A549 (cell line): ENCODE measurements at regions not wholly inside any gene's neighbourhood (a gene's known extent, or its start where the extent isn't known, plus 50 kb on each side); places are given as distances from the start of the nearest gene placed in this dataset.

ENCODE experiments used
- ATAC-seq, 2 experiments: fragments of 200-7000 bp in 1 of 2; fragments of >200 bp in 1 of 2; cut with Nextera tagmentation in 1 of 2; cut with Tn5 transposase in 1 of 2; 3 replicates each; pipeline versions ENCODE4 v1.8.0 to v1.9.1; 2018 to 2020; ENCODE audit warnings: mild to moderate bottlenecking in 1 of 2, moderate library complexity in 1 of 2
- CTCF ChIA-PET: fragments of 300-600 bp; sonication (Branson Sonifier 250); formaldehyde crosslinking; extraction: SDS; loops from one replicate; lab custom pipeline; 2021; ENCODE audit warnings: antibody characterized with exemption, inconsistent platforms; lab: Yijun Ruan, JAX
- POLR2A ChIA-PET: fragments of 350-600 bp; formaldehyde crosslinking; extraction: SDS; loops from one replicate; lab custom pipeline; 2021; ENCODE audit warnings: antibody characterized with exemption, inconsistent platforms; lab: Yijun Ruan, JAX
- DNase-seq, 2 experiments: peaks; one replicate each; pipeline versions ENCODE4 v3.0.0 to v3.0.0-alpha.2; 2011 to 2016; ENCODE audit warnings: low read depth in 1 of 2, low spot score in 1 of 2
- FAIRE-seq: peaks from 2 replicates; lab custom pipeline; 2011; peaks lifted over from hg19 to GRCh38; lab: Jason Lieb, UNC
- H3K27ac ChIP-seq, 2 experiments: fragments of >200 bp; sonication (Bioruptor Twin); formaldehyde crosslinking; 3 replicates each; pipeline ENCODE4 v1.5.1; 2016 to 2017
- H3K4me1 ChIP-seq: fragments of >200 bp; sonication (Bioruptor Twin); formaldehyde crosslinking; 3 replicates; pipeline ENCODE4 v1.6.1; 2016
- H3K4me2 ChIP-seq: fragments of >200 bp; sonication (Bioruptor Twin); formaldehyde crosslinking; 3 replicates; pipeline ENCODE4 v1.6.1; 2016
- H3K4me3 ChIP-seq: fragments of >200 bp; sonication (Bioruptor Twin); formaldehyde crosslinking; 3 replicates; pipeline ENCODE4 v1.5.1; 2016
- H3K9me3 ChIP-seq: fragments of >200 bp; sonication (Bioruptor Twin); formaldehyde crosslinking; 3 replicates; pipeline ENCODE4 v1.6.1; 2016
- CBX8 ChIP-seq: fragments of 200-600 bp; sonication (generic); IDR thresholded peaks from 2 replicates; pipeline ENCODE4 v1.6.1; 2016
- CHD2 ChIP-seq: fragments of 150-350 bp; IDR thresholded peaks from 2 replicates; pipeline ENCODE4 v1.6.1; 2014; ENCODE audit warnings: low read length; ENCODE audit not compliant: partially characterized antibody
- CHD4 ChIP-seq: fragments of 200-600 bp; sonication (generic); IDR thresholded peaks from 2 replicates; pipeline ENCODE4 v1.6.1; 2016; ENCODE audit warnings: antibody characterized with exemption, mild to moderate bottlenecking, borderline replicate concordance
- EHMT2 ChIP-seq: fragments of 200-600 bp; sonication (generic); IDR thresholded peaks from 2 replicates; pipeline ENCODE4 v1.6.1; 2016; ENCODE audit warnings: antibody characterized with exemption, low read depth, mild to moderate bottlenecking, moderate library complexity
- FOSB ChIP-seq: fragments of 250-450 bp; sonication (Bioruptor Pico); IDR thresholded peaks from 2 replicates; pipeline ENCODE4 v1.5.0; 2020; ENCODE audit warnings: mild to moderate bottlenecking, moderate library complexity
- GATA3 ChIP-seq: IDR thresholded peaks from 2 replicates; pipeline ENCODE4 v1.6.1; 2012; ENCODE audit warnings: borderline replicate concordance
- HDAC2 ChIP-seq: fragments of 200-600 bp; sonication (generic); IDR thresholded peaks from 2 replicates; pipeline ENCODE4 v1.6.1; 2016
- KDM1A ChIP-seq: fragments of 200-600 bp; sonication (generic); IDR thresholded peaks from 2 replicates; pipeline ENCODE4 v1.6.1; 2016; ENCODE audit warnings: low read depth, mild to moderate bottlenecking
- MAFK ChIP-seq: fragments of 450-650 bp; IDR thresholded peaks from 2 replicates; pipeline ENCODE4 v1.6.1; 2014; ENCODE audit not compliant: partially characterized antibody
- MYC ChIP-seq: IDR thresholded peaks from 2 replicates; pipeline ENCODE4 v1.6.1; 2012; ENCODE audit warnings: mild to moderate bottlenecking, inconsistent platforms, low read length, improper control_type of control experiment, borderline replicate concordance
- POLR2AphosphoS2 ChIP-seq: conservative IDR thresholded peaks from 2 replicates; pipeline ENCODE4 v1.6.1; 2012; ENCODE audit warnings: low read length, improper control_type of control experiment, inconsistent platforms
- RARB ChIP-seq: fragments of 250-450 bp; sonication (Bioruptor Pico); IDR thresholded peaks from 2 replicates; pipeline ENCODE4 v1.8.0; 2021; ENCODE audit warnings: mild to moderate bottlenecking, moderate library complexity
- TFCP2L1 ChIP-seq: fragments of 250-450 bp; sonication (Bioruptor Pico); IDR thresholded peaks from 2 replicates; pipeline ENCODE4 v1.5.0; 2021; ENCODE audit warnings: mild to moderate bottlenecking
- ZFP36 ChIP-seq: fragments of 450-650 bp; IDR thresholded peaks from 2 replicates; pipeline ENCODE4 v1.6.1; 2014; ENCODE audit warnings: borderline replicate concordance; ENCODE audit not compliant: partially characterized antibody
- WGBS: methylation state at CpG from one replicate; pipeline ENCODE4 v1.1.6; 2017; ENCODE audit errors: missing lambda C conversion rate; 5-methylcytosine and 5-hydroxymethylcytosine counted together
- TF ChIP-seq, protein P1 (sequence below): fragments of 450-650 bp; IDR thresholded peaks from 2 replicates; pipeline ENCODE4 v1.6.1; 2014; ENCODE audit warnings: antibody characterized with exemption
- TF ChIP-seq, protein P2 (sequence below): fragments of 250-450 bp; sonication (Bioruptor Pico); IDR thresholded peaks from 2 replicates; pipeline ENCODE4 v1.5.0; 2020; ENCODE audit warnings: low read depth, mild to moderate bottlenecking, moderate library complexity
- TF ChIP-seq, protein P3 (sequence below): fragments of >200 bp; sonication (Bioruptor Twin); formaldehyde crosslinking; IDR thresholded peaks from 3 replicates; pipeline ENCODE4 v1.5.1; 2016
- TF ChIP-seq, protein P4 (sequence below): IDR thresholded peaks from 2 replicates; pipeline ENCODE4 v1.6.1; 2012
- TF ChIP-seq, protein P5 (sequence below): fragments of 150-350 bp; IDR thresholded peaks from 2 replicates; pipeline ENCODE4 v1.6.1; 2014; ENCODE audit warnings: low read depth, mild to moderate bottlenecking, low read length
- TF ChIP-seq, protein P6 (sequence below): fragments of 250-450 bp; sonication (Bioruptor Pico); IDR thresholded peaks from 2 replicates; pipeline ENCODE4 v1.5.0; 2021; ENCODE audit warnings: mild to moderate bottlenecking, moderate library complexity, borderline replicate concordance
- TF ChIP-seq, protein P7 (sequence below): fragments of >200 bp; sonication (Bioruptor Twin); formaldehyde crosslinking; IDR thresholded peaks from 2 replicates; pipeline ENCODE4 v1.6.1; 2016

DNA sequence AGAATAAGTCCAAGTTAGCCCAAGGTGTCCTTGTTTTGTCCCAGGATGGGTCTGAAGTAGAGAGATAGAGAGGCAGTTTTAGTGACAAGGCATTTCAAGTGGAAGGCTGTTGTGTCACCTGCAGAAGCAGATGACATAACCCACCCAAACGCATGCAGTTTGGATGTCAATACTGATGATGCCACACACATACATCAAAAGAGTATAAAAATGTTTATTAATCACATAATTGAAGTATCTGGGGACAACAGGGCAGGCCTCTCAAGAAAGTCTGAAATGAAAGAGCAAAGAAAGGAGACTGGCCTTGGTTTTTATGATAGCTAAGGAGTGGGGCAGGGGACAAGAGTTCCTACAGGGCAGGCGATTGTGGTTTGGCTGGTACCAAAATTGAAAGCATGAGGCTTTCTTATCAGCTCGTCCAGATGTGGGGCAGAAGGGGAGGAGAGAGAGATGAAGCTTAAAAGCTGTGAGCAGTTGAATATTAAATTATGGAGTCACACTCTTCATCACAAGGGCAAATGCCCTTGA is 78.4 kb upstream of the TSPAN8 start:
- TF ChIP-seq RARB (CRISPR knock-in tag) (no peak), MAFK (no peak), CBX8 (no peak), POLR2AphosphoS2 (no peak), GATA3 (no peak), CHD2 (no peak), TFCP2L1 (CRISPR knock-in tag) (no peak), HDAC2 (no peak), ZFP36 (no peak), FOSB (no peak), CHD4 (no peak), KDM1A (no peak)
- TF ChIP-seq, protein P1, sequence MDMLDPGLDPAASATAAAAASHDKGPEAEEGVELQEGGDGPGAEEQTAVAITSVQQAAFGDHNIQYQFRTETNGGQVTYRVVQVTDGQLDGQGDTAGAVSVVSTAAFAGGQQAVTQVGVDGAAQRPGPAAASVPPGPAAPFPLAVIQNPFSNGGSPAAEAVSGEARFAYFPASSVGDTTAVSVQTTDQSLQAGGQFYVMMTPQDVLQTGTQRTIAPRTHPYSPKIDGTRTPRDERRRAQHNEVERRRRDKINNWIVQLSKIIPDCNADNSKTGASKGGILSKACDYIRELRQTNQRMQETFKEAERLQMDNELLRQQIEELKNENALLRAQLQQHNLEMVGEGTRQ, result no peak
- TF ChIP-seq, protein P2, sequence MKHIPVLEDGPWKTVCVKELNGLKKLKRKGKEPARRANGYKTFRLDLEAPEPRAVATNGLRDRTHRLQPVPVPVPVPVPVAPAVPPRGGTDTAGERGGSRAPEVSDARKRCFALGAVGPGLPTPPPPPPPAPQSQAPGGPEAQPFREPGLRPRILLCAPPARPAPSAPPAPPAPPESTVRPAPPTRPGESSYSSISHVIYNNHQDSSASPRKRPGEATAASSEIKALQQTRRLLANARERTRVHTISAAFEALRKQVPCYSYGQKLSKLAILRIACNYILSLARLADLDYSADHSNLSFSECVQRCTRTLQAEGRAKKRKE (CRISPR knock-in tag), result no peak
- TF ChIP-seq, protein P3, sequence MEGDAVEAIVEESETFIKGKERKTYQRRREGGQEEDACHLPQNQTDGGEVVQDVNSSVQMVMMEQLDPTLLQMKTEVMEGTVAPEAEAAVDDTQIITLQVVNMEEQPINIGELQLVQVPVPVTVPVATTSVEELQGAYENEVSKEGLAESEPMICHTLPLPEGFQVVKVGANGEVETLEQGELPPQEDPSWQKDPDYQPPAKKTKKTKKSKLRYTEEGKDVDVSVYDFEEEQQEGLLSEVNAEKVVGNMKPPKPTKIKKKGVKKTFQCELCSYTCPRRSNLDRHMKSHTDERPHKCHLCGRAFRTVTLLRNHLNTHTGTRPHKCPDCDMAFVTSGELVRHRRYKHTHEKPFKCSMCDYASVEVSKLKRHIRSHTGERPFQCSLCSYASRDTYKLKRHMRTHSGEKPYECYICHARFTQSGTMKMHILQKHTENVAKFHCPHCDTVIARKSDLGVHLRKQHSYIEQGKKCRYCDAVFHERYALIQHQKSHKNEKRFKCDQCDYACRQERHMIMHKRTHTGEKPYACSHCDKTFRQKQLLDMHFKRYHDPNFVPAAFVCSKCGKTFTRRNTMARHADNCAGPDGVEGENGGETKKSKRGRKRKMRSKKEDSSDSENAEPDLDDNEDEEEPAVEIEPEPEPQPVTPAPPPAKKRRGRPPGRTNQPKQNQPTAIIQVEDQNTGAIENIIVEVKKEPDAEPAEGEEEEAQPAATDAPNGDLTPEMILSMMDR, result no peak
- TF ChIP-seq, protein P4, sequence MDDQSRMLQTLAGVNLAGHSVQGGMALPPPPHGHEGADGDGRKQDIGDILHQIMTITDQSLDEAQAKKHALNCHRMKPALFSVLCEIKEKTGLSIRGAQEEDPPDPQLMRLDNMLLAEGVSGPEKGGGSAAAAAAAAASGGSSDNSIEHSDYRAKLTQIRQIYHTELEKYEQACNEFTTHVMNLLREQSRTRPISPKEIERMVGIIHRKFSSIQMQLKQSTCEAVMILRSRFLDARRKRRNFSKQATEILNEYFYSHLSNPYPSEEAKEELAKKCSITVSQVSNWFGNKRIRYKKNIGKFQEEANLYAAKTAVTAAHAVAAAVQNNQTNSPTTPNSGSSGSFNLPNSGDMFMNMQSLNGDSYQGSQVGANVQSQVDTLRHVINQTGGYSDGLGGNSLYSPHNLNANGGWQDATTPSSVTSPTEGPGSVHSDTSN, result no peak
- no peak overlapping the region for H3K27ac ChIP-seq
- no peaks in the 10 kb centered on the region for H3K4me1 ChIP-seq
- ChIA-PET CTCF (no interaction called here), POLR2A (no interaction called here)
- no peaks in the 10 kb centered on the region for H3K9me3 ChIP-seq
- ATAC-seq (no peak), DNase-seq (no peak), FAIRE-seq (no peak)
- WGBS, result 1% methylated on average over 3 of the region's 3 CpGs
- no peak overlapping the region for H3K4me2 ChIP-seq
- no peak overlapping the region for H3K4me3 ChIP-seq

DNA sequence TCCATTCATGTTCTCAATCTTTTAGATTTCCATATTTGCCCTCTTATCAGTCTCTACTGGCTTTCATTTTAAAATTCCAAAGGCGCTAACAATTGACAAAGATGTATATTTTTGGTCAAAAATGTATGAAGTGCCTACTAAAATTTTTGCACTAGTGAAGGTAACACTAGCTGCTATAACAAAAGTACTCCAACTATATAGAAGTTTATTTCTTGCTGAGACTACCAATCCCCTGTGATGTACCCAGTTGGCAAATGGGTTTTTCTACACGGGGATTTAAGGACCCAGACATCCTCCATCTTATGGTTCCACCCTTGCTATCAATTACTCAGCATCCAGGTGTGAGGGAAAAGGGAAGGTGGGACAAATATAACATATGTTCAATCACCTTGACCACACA is 75.3 kb upstream of the TSPAN8 start:
- ChIA-PET CTCF (no interaction called here), POLR2A (no interaction called here)
- no peak overlapping the region for H3K27ac ChIP-seq
- H3K4me2 ChIP-seq, result no peak overlapping the region
- TF ChIP-seq EHMT2 (no peak), FOSB (no peak), TFCP2L1 (CRISPR knock-in tag) (no peak), CHD4 (no peak), MYC (no peak)
- TF ChIP-seq, protein P5, sequence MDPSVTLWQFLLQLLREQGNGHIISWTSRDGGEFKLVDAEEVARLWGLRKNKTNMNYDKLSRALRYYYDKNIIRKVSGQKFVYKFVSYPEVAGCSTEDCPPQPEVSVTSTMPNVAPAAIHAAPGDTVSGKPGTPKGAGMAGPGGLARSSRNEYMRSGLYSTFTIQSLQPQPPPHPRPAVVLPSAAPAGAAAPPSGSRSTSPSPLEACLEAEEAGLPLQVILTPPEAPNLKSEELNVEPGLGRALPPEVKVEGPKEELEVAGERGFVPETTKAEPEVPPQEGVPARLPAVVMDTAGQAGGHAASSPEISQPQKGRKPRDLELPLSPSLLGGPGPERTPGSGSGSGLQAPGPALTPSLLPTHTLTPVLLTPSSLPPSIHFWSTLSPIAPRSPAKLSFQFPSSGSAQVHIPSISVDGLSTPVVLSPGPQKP, result no peak
- TF ChIP-seq, protein P6, sequence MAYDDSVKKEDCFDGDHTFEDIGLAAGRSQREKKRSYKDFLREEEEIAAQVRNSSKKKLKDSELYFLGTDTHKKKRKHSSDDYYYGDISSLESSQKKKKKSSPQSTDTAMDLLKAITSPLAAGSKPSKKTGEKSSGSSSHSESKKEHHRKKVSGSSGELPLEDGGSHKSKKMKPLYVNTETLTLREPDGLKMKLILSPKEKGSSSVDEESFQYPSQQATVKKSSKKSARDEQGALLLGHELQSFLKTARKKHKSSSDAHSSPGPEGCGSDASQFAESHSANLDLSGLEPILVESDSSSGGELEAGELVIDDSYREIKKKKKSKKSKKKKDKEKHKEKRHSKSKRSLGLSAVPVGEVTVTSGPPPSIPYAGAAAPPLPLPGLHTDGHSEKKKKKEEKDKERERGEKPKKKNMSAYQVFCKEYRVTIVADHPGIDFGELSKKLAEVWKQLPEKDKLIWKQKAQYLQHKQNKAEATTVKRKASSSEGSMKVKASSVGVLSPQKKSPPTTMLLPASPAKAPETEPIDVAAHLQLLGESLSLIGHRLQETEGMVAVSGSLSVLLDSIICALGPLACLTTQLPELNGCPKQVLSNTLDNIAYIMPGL (CRISPR knock-in tag), result no peak
- TF ChIP-seq, protein P7, sequence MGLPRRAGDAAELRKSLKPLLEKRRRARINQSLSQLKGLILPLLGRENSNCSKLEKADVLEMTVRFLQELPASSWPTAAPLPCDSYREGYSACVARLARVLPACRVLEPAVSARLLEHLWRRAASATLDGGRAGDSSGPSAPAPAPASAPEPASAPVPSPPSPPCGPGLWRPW, result no peak
- TF ChIP-seq, protein P4, result no peak
- TF ChIP-seq, protein P1, result no peak
- 2% methylated on average over 2 of the region's 2 CpGs for WGBS
- no peaks in the 10 kb centered on the region for H3K4me1 ChIP-seq
- H3K4me3 ChIP-seq, result no peak overlapping the region
- DNase-seq (no peak), FAIRE-seq (no peak), ATAC-seq (no peak)
- no peaks in the 10 kb centered on the region for H3K9me3 ChIP-seq
